Nephron progenitor cell (in vitro differentiated cells): ENCODE measurements at regions not wholly inside any gene's neighbourhood (a gene's known extent, or its start where the extent isn't known, plus 50 kb on each side); places are given as distances from the start of the nearest gene placed in this dataset.

Experiments used
- DNase-seq: peaks from one replicate; pipeline ENCODE4 v3.0.0; 2021
- H3K27ac Mint-ChIP-seq: 2 replicates; pipeline ENCODE4 v1.8.0; 2021; ENCODE audit warnings: mild to moderate bottlenecking, moderate library complexity, mixed read lengths
- H3K27me3 Mint-ChIP-seq: 2 replicates; pipeline ENCODE4 v1.8.0; 2021; ENCODE audit warnings: mild to moderate bottlenecking, low read depth, mixed read lengths; ENCODE audit not compliant: poor library complexity
- H3K36me3 Mint-ChIP-seq: 2 replicates; pipeline ENCODE4 v1.8.0; 2021; ENCODE audit warnings: low read depth, mixed read lengths
- H3K4me1 Mint-ChIP-seq: 2 replicates; pipeline ENCODE4 v1.8.0; 2021; ENCODE audit warnings: mixed read lengths
- H3K4me3 Mint-ChIP-seq: 2 replicates; pipeline ENCODE4 v1.8.0; 2021; ENCODE audit warnings: mild to moderate bottlenecking, moderate library complexity, mixed read lengths
- H3K9me3 Mint-ChIP-seq: 2 replicates; pipeline ENCODE4 v1.8.0; 2021; ENCODE audit warnings: mild to moderate bottlenecking, moderate library complexity, mixed read lengths
- CTCF ChIP-seq: fragments of 200-600 bp; sonication (generic); IDR thresholded peaks from 2 replicates; pipeline ENCODE4 v1.5.0; 2021; ENCODE audit warnings: antibody characterized with exemption

GRCh38 chr19:16016226-16017137 lies 59.8 kb upstream of the TPM4 start:
- no peak for TF ChIP-seq CTCF
- Mint-ChIP-seq H3K9me3 (peaks cover 91% of the 10 kb centered on the region), H3K36me3 (no peaks in the 10 kb centered on the region), H3K27ac (no peak overlapping the region), H3K4me1 (no peaks in the 10 kb centered on the region), H3K4me3 (no peak overlapping the region), H3K27me3 (peaks cover 3% of the 10 kb centered on the region)
- DNase-seq: no peak

- H3K36me3 Mint-ChIP-seq: no peaks in the 10 kb centered on the region
- no peaks in the 10 kb centered on the region for H3K4me1 Mint-ChIP-seq
- no peak overlapping the region for H3K27ac Mint-ChIP-seq
- TF ChIP-seq CTCF: no peak
- no peak overlapping the region for H3K4me3 Mint-ChIP-seq
- DNase-seq: no peak
- H3K27me3 Mint-ChIP-seq: peaks cover 3% of the 10 kb centered on the region
- peaks cover 94% of the 10 kb centered on the region for H3K9me3 Mint-ChIP-seq
Observed at GRCh38 chr19:16017138-16017490, 59.2 kb upstream of the TPM4 start.

- no peak overlapping the region for H3K4me3 Mint-ChIP-seq
- H3K9me3 Mint-ChIP-seq: peaks cover 93% of the 10 kb centered on the region
- DNase-seq: no peak
- TF ChIP-seq CTCF: no peak
- H3K27me3 Mint-ChIP-seq: peaks cover 3% of the 10 kb centered on the region
- H3K4me1 Mint-ChIP-seq: no peaks in the 10 kb centered on the region
- no peaks in the 10 kb centered on the region for H3K36me3 Mint-ChIP-seq
- no peak overlapping the region for H3K27ac Mint-ChIP-seq
Observed at GRCh38 chr19:16018106-16018755, 58.1 kb upstream of the TPM4 start.

GRCh38 chr19:16018801-16019551 lies 57.3 kb upstream of the TPM4 start:
- peaks cover 86% of the 10 kb centered on the region for H3K9me3 Mint-ChIP-seq
- TF ChIP-seq CTCF: no peak
- no peak overlapping the region for H3K27ac Mint-ChIP-seq
- peaks cover 6% of the 10 kb centered on the region for H3K27me3 Mint-ChIP-seq
- no peaks in the 10 kb centered on the region for H3K36me3 Mint-ChIP-seq
- DNase-seq: no peak
- H3K4me1 Mint-ChIP-seq: no peaks in the 10 kb centered on the region
- H3K4me3 Mint-ChIP-seq: no peak overlapping the region

GRCh38 chr19:16019691-16020448 lies 56.4 kb upstream of the TPM4 start:
- Mint-ChIP-seq H3K9me3 (peaks cover 77% of the 10 kb centered on the region), H3K27me3 (peaks cover 7% of the 10 kb centered on the region), H3K4me3 (no peak overlapping the region), H3K27ac (no peak overlapping the region), H3K4me1 (no peaks in the 10 kb centered on the region), H3K36me3 (no peaks in the 10 kb centered on the region)
- DNase-seq: no peak
- no peak for TF ChIP-seq CTCF
